Gastrocnemius medialis (tissue), 4 donors: ENCODE measurements at regions not wholly inside any gene's neighbourhood (a gene's known extent, or its start where the extent isn't known, plus 50 kb on each side); places are given as distances from the start of the nearest gene placed in this dataset.

ENCODE experiments used
- ATAC-seq, 2 donors: fragments of 150-250 bp; one replicate each; pipeline ENCODE4 v1.9.1; 2016
- DNase-seq, 2 donors: peaks; one replicate each; pipeline ENCODE4 v3.0.0-alpha.2; 2019
- H3K27ac ChIP-seq, 4 donors: fragments of 200-600 bp; sonication (generic); 1 replicate in 1 of 4; 2 replicates in 3 of 4; pipeline ENCODE4 v1.5.1; 2016 to 2018; ENCODE audit warnings: mild to moderate bottlenecking in 2 of 4, moderate library complexity in 1 of 4
- H3K27me3 ChIP-seq, 3 donors: fragments of 200-600 bp; sonication (generic) in 2 of 3; 1 replicate in 1 of 3; 2 replicates in 2 of 3; pipeline versions ENCODE4 v1.5.1 to v1.6.0; 2016 to 2019; ENCODE audit warnings: mild to moderate bottlenecking in 1 of 3, moderate library complexity in 1 of 3
- H3K36me3 ChIP-seq, 2 donors: fragments of 200-600 bp; sonication (generic) in 1 of 2; one replicate each; pipeline ENCODE4 v1.5.1; 2017 to 2018
- H3K4me1 ChIP-seq, 2 donors: fragments of 200-600 bp; sonication (generic) in 1 of 2; one replicate each; pipeline ENCODE4 v1.5.1; 2016 to 2017; ENCODE audit warnings: mild to moderate bottlenecking in 2 of 2
- H3K4me3 ChIP-seq, 4 donors: fragments of 200-600 bp; sonication (generic) in 3 of 4; 1 replicate in 1 of 4; 2 replicates in 3 of 4; pipeline ENCODE4 v1.5.1; 2016 to 2019; ENCODE audit warnings: mild to moderate bottlenecking in 2 of 4
- H3K9me3 ChIP-seq, 3 donors: fragments of 200-600 bp; sonication (generic) in 2 of 3; 1 replicate in 1 of 3; 2 replicates in 2 of 3; pipeline ENCODE4 v1.5.1; 2016 to 2019
- CTCF ChIP-seq, 5 experiments: fragments of 450-650 bp in 3 of 5; fragments of 200-600 bp in 2 of 5; sonication (generic) in 2 of 5; IDR thresholded peaks in 4 of 5; conservative IDR thresholded peaks in 1 of 5; 1 replicate in 4 of 5; 2 replicates in 1 of 5; pipeline ENCODE4 v1.5.1; 2016 to 2019; ENCODE audit warnings: antibody characterized with exemption in 5 of 5, mild to moderate bottlenecking in 3 of 5, moderate library complexity in 3 of 5
- POLR2A ChIP-seq, 2 donors: fragments of 450-650 bp; IDR thresholded peaks; one replicate each; pipeline ENCODE4 v1.6.1; 2017; ENCODE audit warnings: antibody characterized with exemption in 2 of 2, mild to moderate bottlenecking in 2 of 2, moderate library complexity in 2 of 2
- in situ Hi-C, 4 donors: fragments of 200-750 bp; cut with MboI; loops; one replicate each; pipeline versions ENCODE4 v1.15.0 to v1.8.0; 2017; ENCODE audit warnings: low sequenced_read_pairs in 4 of 4
- intact Hi-C: fragments of 100-400 bp; cut with DNase I; formaldehyde crosslinking; loops from one replicate; pipeline ENCODE4 v1.15.1; 2023; ENCODE audit warnings: low total_unique reads

- intact Hi-C loops: no loop called here
- Histone ChIP-seq H3K4me3 (no peak overlapping the region), H3K27me3 (no peaks in the 10 kb centered on the region), H3K27ac (no peak overlapping the region), H3K9me3 (no peaks in the 10 kb centered on the region), H3K36me3 (no peaks in the 10 kb centered on the region), H3K4me1 (no peaks in the 10 kb centered on the region)
- DNase-seq (no peak), ATAC-seq (no peak)
- TF ChIP-seq CTCF (IDR thresholded peaks at IDR 0.05 in 4 of 5, conservative IDR thresholded peaks at IDR 0.05 in 1 of 5): no peak
- TF ChIP-seq POLR2A (IDR thresholded peaks at IDR 0.05): no peak
- in situ Hi-C loops: no loop called here
Observed at GRCh38 chr18:60157810-60158209, 214.8 kb downstream of the MC4R start.

DNA sequence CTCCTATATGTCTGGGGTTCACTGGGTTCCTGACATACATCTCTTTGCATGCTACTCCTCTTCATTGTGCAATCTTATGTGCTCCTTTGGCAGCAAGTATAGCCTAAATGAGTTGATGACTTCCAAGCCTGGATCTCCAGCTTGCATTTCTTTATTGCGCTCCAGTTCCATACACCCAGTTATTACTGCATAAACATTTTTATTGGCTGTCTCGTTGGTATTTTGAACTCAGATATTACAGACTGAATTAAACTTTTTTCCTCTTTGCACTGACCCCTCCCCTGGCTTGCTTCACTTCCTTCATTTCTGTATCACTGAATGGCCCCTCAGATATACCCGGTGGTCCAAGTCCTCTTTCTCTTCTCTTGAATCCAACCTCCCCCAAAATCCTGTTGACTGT lies 219.2 kb downstream of the MC4R start:
- H3K9me3 ChIP-seq: no peaks in the 10 kb centered on the region
- H3K36me3 ChIP-seq: no peaks in the 10 kb centered on the region
- no peak overlapping the region for H3K27ac ChIP-seq
- ATAC-seq (no peak), DNase-seq (no peak)
- H3K27me3 ChIP-seq: no peaks in the 10 kb centered on the region
- TF ChIP-seq CTCF (IDR thresholded peaks at IDR 0.05 in 4 of 5, conservative IDR thresholded peaks at IDR 0.05 in 1 of 5): no peak
- TF ChIP-seq POLR2A (IDR thresholded peaks at IDR 0.05): no peak
- in situ Hi-C loops: no loop called here
- H3K4me1 ChIP-seq: no peaks in the 10 kb centered on the region
- H3K4me3 ChIP-seq: no peak overlapping the region
- intact Hi-C loops: no loop called here

- Histone ChIP-seq H3K27me3 (no peaks in the 10 kb centered on the region), H3K36me3 (no peaks in the 10 kb centered on the region)
- no peak for ATAC-seq
Observed at GRCh38 chr18:60149316-60149715, 223.3 kb downstream of the MC4R start.

GRCh38 chr18:60147323-60147722 lies 225.3 kb downstream of the MC4R start:
- ATAC-seq (no peak), DNase-seq (no peak)
- in situ Hi-C loops: no loop called here
- Histone ChIP-seq H3K36me3 (no peaks in the 10 kb centered on the region), H3K4me3 (no peak overlapping the region), H3K4me1 (no peaks in the 10 kb centered on the region), H3K27ac (no peak overlapping the region), H3K9me3 (no peaks in the 10 kb centered on the region), H3K27me3 (no peaks in the 10 kb centered on the region)
- intact Hi-C loops: no loop called here
- no peak for TF ChIP-seq CTCF (IDR thresholded peaks at IDR 0.05 in 4 of 5, conservative IDR thresholded peaks at IDR 0.05 in 1 of 5)

More at GRCh38 chr18:60149316-60149715, 223.3 kb downstream of the MC4R start:
- H3K9me3 ChIP-seq: no peaks in the 10 kb centered on the region
- intact Hi-C loops (no loop called here), in situ Hi-C loops (no loop called here)
- no peak overlapping the region for H3K27ac ChIP-seq
- DNase-seq: no peak
- no peak overlapping the region for H3K4me3 ChIP-seq
- no peaks in the 10 kb centered on the region for H3K4me1 ChIP-seq
- TF ChIP-seq POLR2A (IDR thresholded peaks at IDR 0.05): no peak
- TF ChIP-seq CTCF (IDR thresholded peaks at IDR 0.05 in 4 of 5, conservative IDR thresholded peaks at IDR 0.05 in 1 of 5): no peak

GRCh38 chr18:60146220-60146960 lies 226.2 kb downstream of the MC4R start:
- Histone ChIP-seq H3K9me3 (no peaks in the 10 kb centered on the region), H3K27me3 (no peaks in the 10 kb centered on the region), H3K36me3 (no peaks in the 10 kb centered on the region), H3K4me3 (no peak overlapping the region), H3K27ac (no peak overlapping the region), H3K4me1 (no peaks in the 10 kb centered on the region)
- intact Hi-C loops (no loop called here), in situ Hi-C loops (no loop called here)
- no peak for ATAC-seq
- DNase-seq: no peak
- TF ChIP-seq CTCF (IDR thresholded peaks at IDR 0.05 in 4 of 5, conservative IDR thresholded peaks at IDR 0.05 in 1 of 5) (no peak), POLR2A (IDR thresholded peaks at IDR 0.05) (no peak)
